ENCODE measurements at regions not wholly inside any gene's neighbourhood (a gene's known extent, or its start where the extent isn't known, plus 50 kb on each side); places are given as distances from the start of the nearest gene placed in this dataset.
"Not testable (repeated sequence)": the region's sequence is repeated elsewhere in the genome, so short reads cannot be mapped to it uniquely, and the experiment has no call there.

- not testable (repeated sequence) for DNase-seq
Measured at GRCh38 chr6:100223952-100224351, 229.9 kb upstream of the MCHR2 start.

GRCh38 chr6:100220543-100220942 lies 226.5 kb upstream of the MCHR2 start:
- no peak for DNase-seq

- DNase-seq = no peak
Measured at GRCh38 chr6:100217225-100218012, 223.4 kb upstream of the MCHR2 start.

DNA sequence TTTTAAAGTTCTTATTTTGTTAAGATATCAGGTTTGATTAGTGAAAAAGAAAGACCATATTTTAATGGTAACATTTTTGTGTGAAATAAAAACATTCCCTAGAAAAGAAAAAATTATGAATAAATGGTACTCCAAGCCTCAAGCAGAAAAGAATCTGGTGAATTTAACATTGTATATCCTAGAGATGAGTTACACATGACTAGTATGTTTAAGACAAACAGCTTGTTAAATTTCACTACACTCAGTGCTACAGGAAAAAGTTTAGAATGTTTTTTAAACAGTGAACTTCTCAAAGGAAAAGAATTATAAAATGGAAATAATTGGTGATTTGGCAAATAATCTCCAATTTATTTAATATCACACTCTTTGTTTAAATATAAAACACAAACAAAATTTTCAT lies 222.7 kb upstream of the MCHR2 start:
- no peak for DNase-seq

DNA sequence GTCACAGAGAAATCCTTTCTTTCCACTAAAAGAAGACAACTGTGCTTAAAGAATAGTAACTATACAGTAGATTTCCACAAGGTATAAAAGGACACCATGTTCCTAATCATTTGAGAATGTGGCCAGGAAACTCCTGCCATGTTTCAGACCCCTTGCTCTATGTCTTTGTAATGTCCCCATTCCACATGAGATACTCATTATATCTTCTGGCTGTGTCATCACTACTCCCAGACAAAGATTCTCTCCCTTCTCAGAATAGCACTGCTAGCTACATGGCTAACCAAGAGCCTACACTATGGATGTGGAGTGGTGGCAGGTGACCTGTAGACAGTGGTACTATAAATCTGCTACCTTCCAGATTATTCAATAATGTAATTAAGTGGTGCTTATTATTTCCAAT lies 218.1 kb upstream of the MCHR2 start:
- no peak for DNase-seq

- DNase-seq = no peak
Measured at GRCh38 chr6:100210137-100211117, 216.4 kb upstream of the MCHR2 start.

DNA sequence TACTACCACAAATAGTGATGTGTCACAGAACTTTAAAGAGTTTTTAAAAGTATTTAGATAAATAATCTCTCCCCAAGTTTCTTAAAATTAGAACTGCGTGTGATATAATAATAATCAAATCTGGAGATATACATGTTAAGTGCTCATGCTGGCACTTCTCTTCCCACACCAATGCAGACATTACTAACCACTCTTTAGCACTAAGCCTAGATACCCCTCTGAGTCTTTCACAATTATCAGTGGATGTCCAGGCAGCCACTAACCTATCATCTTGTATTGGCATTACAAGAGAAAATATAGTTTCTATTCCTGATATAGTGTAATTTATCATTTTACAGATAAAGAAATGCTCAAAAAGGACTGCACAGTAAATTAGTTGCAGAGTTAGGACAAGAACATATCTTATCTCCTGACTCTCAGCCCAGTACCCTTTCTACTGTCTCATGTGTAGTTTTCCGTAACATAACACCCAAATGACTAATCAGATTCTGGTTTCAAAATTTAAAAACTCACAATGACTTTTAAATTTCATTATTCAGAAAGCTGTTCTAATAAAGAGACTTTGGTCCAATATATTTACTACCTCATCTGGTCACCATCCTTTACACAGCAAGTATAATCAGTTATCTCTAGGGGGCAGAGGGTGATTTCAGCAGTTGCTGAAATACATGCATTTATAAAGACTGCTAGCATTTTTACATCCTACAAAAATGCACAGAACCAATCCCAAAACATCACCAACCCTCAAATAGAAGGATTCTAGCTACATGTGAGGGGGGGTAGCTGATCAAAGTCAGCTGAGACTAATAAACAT lies 215.5 kb upstream of the MCHR2 start:
- no peak for DNase-seq

DNA sequence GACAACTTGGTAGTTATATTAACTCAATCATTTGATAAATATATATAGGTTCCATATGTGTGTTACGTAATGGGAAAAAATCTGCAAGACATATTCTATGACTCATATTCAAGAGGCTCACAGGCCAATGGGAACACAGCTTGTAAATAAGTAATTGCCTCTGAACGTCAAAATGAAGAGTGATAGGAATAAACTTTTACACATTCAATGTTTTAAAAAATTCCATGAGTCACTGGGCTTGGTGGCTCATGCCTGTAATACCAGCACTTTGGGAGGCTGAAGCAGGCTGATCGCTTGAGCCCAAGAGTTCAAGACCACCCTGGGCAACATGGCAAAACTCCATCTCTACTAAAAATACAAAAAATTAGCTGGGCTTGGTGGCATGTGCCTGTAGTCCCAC lies 209.4 kb upstream of the MCHR2 start:
- DNase-seq = no peak

GRCh38 chr6:100202417-100203194 lies 208.6 kb upstream of the MCHR2 start:
- no peak for DNase-seq

GRCh38 chr6:100196214-100196982 lies 202.4 kb upstream of the MCHR2 start:
- DNase-seq = not testable (repeated sequence)

GRCh38 chr6:100195244-100195643 lies 201.2 kb upstream of the MCHR2 start:
- DNase-seq = not testable (repeated sequence)

DNA sequence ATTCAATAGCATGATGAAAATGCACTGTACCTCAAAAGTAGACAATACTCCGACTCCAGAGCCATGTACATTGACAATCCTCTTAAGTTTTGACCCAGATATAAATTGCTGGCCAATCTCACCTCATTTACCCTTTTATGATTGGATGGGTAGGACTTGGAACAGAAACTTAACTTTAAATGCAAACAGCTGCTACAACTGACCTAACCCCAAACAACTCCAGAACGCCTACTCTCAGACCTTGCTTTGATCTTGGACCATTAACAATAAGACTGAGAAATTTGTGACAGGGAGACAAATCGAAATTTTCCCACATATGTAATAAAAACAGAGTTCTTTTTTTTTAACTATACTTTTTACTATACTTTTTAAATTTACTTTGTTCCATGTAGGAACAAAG lies 200.5 kb upstream of the MCHR2 start:
- no peak for DNase-seq

- DNase-seq = no peak
Measured at GRCh38 chr6:100188754-100189153, 194.7 kb upstream of the MCHR2 start.

GRCh38 chr6:100186552-100186951 lies 192.5 kb upstream of the MCHR2 start:
- no peak for DNase-seq

DNA sequence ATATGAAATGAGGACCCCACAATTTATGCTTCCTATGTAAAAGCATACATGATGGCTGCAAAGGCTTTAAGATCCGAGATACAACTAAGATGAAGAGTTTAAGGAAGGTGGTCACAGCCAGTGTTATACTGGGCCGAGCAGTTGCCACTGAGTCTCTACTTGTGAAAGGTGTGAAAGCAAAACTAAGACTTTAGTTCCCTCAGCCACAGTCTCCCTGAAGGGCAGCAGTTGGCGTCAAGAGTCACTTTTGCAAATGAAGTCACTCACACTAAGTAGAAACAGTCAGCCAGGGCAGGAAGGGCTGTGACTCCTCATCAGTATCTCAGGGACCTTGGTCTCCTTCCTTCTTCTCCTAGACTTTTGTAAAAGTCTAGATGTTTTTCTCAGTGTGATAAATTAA lies 191.6 kb upstream of the MCHR2 start:
- DNase-seq = no peak

DNA sequence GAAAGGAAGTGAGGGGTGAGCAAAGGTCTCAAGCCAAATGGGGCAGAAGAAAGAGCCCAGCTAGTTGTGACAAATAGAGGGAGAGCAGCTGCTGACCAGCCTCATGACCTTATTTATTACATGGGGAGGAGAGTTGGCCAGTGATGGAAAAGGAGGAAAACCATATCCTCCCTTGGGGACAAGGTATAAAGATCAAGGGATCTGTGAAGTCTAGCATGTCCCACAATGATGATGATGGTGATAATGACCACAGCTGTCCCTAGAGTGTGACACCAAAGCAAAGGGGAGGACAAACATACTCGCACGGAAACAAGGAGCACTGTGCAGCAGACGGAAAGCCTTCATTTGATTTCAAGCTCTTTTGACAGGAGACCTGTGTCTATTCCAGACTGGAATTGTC lies 190.4 kb upstream of the MCHR2 start:
- no peak for DNase-seq

DNA sequence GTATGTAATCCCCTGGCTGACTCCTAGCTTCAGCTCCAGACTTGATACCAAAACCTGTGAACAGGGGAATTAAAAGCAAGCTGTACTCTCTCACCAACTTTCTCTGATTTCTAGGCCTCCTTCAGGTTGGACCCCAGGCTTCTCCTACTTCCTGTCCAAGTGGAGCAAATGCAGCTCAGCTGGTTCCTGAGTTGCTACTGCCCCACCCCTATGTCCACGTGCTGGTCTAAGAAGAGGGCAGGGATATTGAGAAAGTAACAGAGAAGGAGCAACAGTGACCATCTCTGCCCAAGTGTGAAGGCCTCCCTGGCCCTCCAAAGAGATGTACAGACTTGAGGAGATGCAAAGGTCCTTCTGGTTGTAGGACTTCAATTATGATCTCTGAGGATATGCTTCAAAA lies 188.3 kb upstream of the MCHR2 start:
- DNase-seq = no peak

DNA sequence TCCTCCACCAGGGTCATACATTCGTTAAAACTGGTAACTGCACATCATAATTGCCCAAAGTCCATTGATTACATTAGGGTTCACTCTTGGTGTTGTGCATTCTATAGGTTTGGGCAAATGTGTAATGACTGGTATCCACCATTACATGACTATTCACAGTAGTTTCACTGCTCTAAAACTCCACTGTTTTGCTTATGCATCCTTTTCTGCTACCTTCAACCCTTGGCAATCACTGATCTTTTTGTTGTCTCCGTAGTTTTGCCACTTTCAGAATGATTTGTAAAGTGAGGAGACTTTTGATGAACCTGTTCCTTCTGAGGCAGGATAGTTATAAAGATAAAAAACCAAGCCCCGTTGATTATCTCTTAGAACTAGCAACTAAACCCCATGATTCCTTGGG lies 187.3 kb upstream of the MCHR2 start:
- DNase-seq = no peak

DNA sequence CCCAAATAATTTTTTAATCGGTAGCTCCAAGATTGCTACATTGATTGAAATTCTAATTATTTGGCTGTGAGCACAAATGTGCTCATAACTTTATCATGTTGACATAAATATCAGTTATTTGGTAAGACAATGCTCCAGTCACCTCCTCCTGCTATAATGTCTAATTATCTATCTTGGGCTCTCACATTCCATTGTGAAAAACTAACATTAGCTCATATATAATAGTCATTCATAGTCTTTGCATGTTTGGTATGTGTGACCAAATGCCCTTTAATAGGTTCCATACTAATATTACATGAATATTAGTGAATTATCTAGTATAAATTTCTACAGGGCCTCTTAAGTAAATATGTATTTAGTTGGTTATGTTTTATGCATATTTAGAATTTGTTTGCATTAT lies 185.6 kb upstream of the MCHR2 start:
- no peak for DNase-seq

DNA sequence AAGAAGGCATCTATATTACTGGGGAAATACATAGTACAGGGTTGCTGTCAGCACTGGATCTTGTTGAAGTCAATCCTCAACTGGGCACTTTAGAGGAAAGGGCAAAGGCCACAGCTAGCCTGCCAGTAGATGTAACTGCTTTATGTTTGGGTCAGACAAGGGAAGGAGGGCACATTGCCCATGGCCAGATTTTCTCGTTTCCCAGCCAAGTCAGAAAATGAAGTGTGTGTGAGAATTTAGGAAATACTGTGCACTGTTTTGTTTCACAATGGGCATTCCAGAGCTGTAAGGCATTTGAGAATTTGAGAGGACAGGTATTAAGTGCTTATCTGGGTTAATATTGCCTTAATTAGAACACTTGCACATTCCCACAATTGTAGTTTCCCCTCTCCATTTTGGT lies 183.9 kb upstream of the MCHR2 start:
- DNase-seq = no peak

DNA sequence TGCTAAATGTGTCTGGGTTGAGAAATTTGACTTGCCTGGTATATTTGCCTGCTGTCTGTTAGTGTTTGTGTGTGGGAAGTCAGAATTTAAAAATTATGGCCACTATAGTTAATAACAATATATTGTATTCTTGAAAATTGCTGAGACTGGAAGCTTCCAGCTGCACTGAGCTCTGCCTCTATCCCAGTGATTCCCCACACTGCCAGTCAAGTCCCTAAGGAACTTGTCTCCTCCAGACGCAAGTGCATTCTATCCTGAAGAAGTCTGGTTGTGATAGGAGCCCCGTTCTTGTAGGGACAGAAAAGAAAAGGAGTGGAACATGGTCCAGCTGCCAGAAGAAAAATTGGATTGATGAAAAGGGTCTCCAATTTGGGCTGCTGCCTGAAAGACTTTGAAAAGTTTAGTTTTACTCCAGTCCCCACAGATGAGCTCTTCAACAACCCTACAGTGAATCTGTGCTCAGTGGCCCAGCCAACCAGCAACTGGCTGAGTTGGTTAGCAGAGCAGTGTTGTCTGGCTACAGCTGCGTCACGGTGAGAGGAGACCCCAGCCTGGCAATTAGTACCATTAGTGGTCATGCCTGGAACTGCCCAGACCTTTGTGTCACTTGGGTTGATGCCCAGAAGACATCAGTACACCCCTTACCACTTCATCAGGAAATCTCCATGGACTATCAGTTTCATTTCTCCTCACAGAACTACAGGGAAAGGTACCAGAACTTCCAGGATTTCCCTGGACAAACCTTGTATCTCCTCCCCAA lies 183.1 kb upstream of the MCHR2 start:
- no peak for DNase-seq
